SKM-1 (cell line): ENCODE measurements at regions not wholly inside any gene's neighbourhood (a gene's known extent, or its start where the extent isn't known, plus 50 kb on each side); places are given as distances from the start of the nearest gene placed in this dataset.
"Not testable (repeated sequence)": the region's sequence is repeated elsewhere in the genome, so short reads cannot be mapped to it uniquely, and the experiment has no call there.

ENCODE experiments used
- DNase-seq: peaks from one replicate; lab custom pipeline; 2025; ENCODE audit not compliant: unreplicated experiment; lab: John Stamatoyannopoulos, UW

DNA sequence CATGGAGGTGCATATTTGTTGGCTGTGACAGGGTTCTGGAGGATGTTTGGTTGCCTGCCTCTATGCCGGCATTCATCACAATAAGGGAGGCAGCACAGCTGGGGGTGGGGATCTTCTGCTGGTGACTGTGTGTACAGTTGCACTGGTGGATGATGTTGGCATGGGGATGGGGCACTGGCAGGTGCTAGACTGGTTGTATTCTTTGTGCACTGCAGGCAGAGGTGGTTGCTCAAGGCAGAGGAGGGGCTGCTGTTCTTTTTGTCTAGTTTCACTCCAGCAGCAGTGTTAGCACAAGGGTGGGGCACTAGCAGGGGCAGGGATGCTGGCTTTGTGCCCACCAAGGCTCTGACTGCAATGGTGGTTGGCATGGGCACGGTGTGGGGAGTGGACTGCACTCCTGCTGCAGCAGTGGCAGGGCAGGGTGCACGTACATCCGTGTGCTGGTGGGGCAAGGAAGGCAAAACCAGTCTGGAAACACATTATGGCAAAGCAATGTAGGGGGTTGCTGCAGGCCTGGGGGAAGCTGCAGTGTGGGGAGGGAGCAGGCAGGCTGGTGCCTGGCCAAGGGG is 69.3 kb downstream of the ISOC1 start:
- DNase-seq: no peak

DNA sequence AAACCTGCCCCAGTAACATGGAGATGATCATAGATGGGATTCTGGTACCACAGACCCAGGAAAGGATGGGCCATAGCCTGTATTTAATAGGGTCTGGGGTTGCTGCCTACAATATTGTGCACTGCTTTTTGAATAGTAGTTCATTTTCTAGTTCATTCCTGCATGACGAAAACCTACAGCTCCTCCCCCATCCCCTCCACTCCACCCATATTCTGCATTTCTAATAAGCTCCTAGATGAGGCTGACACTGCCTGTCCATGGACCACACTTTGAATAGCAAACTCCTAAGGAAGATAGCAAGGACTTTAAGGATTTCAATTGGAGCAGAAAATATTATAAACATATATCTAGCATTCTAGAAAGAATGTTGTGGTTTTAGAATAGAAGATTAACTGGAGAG is 75.5 kb downstream of the ISOC1 start:
- DNase-seq: no peak

DNA sequence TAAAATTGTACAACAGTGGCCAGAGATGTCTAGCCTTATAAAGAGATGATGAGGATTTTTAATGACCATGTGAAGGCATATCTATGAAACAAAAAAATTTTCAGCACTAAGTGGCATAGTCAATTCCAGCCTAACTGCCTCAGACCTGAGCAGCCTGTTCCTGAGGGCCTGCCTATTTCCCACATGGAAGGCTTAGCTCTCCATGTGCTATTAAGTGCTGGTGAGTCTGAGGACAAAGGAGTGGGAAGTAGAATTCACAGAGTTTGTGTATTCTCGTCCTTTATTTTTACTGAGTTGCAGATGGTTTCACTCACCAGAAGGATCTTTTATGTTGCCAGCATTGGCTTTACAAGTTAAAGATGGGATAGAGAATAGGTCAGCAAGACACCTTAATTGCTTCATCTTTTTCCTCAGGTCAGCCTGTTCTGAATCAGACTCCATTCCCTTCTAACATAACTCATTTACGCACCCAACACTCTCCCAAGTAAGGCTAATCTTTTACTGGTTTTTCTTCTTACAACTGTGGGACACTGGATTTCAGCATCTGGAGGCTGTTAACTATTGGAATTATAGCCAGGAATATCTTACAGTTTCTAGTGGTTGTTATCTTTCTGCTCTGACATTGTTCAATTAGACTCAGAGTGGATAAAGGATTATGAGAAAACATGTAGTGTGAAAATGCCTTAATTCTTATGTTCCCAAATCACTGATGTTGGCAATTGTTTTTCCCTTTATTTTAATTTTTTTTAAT is 76.8 kb downstream of the ISOC1 start:
- no peak for DNase-seq

DNA sequence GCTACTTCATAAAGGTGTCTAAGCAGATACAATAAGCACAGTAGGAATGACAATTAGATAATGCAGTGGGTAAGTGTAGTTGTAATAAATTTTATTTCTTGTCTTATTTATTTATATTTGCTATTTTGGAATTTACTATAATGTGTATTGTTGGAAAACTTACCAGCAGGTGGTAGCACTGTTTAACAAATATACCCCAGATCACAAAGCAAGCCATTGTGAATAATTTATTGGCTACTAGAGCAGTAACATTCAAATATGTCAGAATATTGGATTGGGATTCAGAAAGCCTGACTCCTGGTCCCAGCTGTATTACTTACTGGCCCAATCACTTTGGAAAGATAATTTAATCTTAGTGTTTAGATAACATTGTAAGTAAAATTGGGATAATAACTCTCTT is 78.0 kb downstream of the ISOC1 start:
- no peak for DNase-seq

DNA sequence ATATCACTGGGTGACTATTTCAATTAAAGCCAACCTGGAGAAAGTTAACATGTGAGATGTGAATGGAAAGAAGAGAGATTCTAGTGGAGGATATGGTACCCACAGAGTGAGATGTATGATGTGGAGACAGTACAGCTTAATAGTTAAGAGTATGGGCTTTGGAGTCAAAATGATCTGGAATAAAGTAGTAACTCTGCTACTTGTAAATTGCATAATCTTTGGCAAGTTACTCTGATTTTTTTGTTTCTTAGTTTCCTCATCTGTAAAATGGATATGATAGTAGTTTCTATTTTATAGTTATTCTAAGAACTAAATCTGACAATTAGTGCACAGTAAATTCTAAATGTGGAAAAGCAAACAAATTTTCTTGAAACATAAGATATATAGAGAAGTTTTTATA is 79.2 kb downstream of the ISOC1 start:
- no peak for DNase-seq

DNA sequence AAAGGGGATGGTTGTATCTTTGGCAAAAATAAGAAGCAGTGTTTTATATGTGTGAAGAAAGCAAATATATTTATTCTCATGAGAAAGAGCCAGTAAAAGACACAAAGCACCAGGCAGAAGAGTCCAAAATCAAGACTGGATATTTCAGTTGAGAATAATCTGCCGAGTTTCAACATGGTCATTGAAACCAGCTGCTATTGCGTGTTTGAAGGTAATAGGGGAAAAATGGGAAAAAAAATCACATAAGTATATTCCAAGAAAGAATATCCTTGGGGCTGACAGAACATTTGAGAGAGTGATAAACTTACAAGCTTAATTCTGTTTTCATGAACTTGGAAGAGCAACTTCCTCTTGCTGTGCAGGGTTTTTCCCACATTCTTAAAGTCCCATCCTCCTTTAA is 79.9 kb downstream of the ISOC1 start:
- DNase-seq: no peak

DNA sequence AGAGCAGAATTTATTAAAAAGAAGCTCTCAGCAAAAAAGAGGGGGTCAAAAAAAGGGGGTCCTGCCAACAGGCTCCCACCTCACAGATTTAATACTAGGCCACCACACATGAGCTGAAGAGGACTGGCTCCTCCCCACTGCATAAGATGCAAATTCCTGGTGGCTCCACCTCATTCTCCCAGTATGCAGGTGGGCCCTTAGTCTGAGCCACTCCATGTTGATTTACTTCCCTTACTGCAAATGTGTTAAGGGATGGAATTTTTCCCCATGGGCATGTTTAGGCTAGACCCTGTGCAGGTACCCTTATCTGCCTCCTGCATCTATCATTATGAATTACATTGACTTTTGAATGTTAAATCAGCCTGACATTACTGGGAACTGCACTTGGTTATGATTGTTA is 82.9 kb downstream of the ISOC1 start:
- DNase-seq: no peak

DNA sequence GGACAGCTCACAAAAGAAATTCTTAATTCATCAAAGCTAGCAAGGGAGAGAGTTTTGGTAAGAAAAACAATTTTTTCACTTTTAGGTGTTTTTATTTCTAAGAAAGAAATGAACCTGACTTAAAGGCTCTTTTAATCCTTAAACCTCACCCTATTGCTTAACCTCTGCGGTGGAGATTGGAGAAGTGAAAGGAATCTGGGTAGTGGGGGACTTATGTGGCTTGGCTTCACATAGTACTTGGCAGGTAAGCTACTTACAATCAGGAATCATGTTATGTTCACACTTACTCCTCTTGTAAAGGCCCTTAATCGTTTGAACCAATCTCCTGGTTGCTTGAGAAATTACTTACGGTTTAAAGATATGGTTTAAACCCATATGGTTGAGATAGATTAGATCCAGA is 104.8 kb downstream of the ISOC1 start:
- peak; percentile 37 for DNase-seq

DNA sequence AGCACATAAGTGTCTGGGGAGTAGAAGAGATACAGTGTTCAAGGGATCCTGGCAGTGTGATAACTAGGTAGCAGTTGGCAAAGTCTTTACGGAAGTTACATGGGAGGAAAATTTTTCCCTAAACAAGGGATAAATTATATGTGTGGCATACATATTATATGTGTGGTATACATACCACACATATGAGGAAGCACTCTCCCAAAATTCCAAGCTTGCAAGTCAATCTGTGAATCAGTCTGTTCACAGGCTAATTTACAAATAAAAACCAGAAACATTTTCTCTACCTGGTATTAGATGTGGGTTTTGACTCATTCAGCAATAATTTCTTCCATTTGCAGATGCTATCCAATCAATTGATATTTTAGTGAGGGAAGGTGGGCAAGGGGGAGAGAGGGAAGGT is 110.0 kb downstream of the ISOC1 start:
- DNase-seq: no peak

DNA sequence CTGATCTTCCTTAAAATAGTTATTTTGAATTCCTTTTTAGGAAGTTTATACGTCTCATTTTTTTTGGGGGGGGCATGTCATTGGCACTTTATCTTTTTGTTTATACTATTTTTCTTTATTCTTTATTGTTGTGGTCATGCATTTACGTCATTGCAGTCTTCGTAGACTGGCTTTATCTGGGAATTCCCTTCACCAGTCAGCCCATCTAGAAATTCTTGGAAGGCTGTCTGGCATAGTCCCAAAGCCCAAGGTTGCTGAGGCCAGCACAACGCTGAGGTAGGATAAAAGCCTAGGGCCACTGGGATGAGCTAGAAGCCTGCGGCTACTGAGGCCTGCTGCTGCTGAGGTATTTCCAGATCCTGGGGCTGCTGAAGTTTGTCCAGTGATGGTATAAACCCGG is 121.5 kb downstream of the ISOC1 start:
- DNase-seq: no peak

DNA sequence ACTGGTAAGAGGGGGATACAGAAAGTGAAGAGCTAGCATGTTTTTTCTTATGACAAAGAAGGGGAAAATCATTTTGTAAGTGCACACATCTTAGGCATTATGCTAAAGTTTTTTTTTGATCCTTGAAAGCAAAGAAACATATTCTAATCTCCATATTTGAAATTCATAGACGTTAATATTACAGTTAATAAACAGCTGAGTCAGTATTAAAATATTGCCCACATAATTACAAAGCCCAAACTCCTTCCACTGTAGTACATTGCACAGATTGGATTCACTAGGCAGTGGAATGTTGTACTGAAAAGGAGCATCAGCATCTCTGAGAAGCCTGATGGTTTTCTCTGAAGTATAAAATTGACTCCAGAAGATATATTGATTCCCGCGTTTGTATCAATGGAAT is 122.6 kb downstream of the ISOC1 start:
- DNase-seq: no peak

DNA sequence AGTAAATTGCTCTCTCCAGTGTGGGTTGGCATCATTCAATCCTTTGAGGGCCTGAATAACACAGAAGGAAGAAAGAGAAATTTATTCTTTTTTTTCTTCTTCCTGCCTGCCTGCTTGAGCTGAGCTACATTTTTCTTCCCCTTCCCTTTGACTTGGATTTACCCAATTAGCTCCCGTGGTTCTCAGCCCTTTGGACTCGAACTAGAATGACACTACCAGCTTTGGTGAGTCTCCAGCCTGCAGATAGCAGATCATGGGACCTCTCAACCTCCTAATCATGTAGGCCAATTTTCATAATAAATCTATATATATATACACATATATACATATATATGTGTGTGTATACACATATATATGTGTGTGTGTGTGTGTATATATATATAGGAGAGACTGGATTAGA is 128.6 kb downstream of the ISOC1 start:
- no peak for DNase-seq

DNA sequence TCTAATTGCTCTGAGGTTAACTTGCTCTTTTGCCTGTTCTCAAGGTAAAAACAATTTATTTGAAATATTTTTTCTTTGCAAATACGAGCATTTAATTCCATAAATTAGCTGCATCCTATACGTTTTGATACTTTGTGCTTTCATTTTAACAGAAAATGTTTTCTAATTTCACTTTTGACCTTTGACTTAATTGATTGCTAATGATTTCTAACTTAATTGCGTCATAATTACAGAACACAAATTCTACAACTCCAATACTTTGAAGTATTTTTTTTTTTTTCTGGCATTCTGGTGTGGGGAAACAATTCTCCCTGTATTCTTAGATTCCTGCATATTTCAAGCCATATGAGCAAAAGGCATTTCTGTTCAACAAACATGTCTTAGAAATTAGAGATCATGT is 134.0 kb downstream of the ISOC1 start:
- no peak for DNase-seq

DNA sequence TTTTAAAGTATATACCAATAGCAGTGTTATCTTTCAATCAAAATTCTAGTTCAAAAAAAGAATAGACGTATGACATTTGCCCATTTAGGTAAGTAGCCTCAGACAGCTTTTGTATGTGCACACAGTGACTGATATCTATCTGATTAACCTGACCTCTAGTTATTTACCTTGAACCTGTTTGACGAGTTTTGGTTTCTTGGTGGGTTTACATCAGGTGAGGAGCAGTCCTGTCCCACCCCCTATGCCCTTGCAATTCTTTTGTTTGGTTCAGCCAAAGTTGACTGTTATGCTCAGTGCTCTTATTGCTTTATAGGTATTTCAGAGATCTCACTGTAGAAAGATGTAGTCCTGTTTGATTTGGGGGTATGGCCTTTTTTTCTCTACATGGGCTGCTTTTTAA is 147.2 kb downstream of the ISOC1 start:
- DNase-seq: no peak

DNA sequence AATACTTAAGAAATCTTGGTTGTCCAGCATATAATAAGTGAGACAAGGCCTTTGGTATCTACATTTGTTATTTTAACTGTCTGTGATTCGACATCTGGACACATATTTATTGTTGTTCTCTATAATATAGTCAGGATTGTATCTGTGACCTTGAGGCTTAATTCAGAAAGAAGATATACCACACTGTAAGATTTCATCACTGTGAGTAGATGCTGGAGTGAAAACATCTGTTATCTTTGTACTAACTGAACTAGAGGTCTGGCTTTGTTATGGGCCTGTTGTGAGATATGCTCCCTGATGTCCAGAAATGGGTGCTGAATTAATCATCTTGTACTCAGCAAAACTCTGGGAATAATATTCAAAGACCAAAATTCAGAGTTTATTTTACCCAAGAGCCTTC is 148.5 kb downstream of the ISOC1 start:
- no peak for DNase-seq

DNA sequence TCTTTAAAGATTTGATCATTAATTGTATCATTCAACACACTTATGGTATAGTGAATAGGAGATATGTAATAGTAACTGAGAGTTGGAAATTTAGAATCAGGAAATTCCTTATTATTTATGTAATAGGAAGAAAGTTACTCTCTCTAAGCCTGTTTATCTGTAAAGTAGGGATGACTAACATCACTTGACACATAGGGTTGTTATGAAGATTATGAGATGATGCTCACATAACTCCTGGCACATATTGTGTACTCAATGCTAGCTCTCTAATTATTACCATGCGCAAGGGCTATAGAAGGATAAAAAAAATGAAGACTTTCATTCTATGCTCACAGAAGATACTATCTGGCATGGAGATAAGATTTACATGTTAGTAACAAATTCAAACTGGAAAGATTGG is 149.9 kb downstream of the ISOC1 start:
- DNase-seq: no peak

DNA sequence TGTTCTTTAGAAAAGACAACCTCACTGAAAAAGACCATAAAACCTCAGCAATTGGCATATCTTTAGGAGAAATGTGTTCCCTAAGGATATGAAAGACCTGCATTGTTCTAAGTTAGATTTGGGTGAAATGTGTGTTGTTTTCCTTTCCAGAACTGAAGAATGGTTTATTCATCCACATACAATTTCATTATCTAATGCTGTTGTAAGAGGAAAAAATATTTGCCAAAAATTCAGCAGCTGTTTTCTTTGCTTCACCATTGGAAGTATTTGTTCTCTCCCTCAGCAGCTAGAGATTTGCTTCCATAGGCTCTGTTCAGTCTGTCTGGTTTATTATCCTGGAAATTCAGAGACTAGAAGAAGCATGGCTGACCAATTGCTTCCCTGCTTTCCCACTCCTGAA is 150.9 kb downstream of the ISOC1 start:
- no peak for DNase-seq

DNA sequence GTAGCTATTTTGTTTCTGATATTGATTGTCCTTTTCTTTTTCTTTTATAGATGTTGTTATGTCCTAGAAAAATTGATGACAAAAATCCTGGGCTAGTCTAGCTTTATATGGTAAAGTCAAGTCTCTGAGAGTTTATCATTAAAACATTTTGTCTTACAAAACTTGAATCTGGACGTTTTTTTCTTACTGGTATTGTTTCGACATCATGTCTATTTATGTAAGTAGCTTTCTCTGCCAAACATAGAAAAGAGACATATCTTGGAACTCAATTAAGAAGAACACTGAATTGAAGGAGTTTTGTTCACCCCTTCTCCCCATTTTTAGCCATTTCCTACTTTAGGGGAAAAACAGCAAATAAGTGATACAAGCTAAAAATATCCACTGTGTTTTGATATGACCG is 151.5 kb downstream of the ISOC1 start:
- no peak for DNase-seq

DNA sequence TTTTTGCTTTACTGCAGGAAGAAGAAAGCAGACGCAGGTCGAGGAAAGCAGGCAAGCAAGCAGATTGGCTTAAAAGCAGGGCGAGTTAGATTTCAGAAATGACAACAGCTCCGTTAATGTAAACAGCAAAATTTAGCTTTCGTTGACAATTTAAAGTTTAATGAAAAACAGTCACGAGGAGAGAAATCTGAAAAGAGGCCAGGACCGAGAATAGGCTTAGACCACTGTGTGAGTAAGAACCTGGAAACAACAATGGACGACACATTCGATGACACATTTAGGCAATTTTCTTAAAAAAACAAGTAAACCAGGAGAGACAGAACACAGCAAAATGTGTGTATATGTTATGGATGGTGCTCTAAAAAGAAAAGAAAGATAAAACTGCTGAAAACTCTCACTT is 155.3 kb downstream of the ISOC1 start:
- DNase-seq: no peak

DNA sequence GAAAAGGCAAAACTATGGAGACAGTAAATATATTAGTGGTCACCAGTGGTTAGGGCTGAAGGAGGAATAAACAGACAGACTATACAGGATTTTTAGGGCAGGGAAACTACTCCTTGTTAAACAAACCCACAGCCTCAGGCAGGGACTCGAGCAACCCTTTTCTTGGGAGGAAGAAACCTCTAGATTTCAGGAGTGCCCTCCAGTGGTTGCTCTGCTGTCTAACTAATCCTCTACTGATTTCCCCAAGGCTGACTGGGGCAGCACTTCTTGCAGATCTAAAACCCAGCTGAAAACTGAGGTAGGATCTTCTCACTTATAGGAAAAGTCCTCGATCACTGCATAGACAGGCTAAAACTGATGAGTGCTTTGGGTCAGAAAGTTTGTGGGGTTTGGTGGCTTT is 176.8 kb downstream of the ISOC1 start:
- peak; percentile 21 for DNase-seq

DNA sequence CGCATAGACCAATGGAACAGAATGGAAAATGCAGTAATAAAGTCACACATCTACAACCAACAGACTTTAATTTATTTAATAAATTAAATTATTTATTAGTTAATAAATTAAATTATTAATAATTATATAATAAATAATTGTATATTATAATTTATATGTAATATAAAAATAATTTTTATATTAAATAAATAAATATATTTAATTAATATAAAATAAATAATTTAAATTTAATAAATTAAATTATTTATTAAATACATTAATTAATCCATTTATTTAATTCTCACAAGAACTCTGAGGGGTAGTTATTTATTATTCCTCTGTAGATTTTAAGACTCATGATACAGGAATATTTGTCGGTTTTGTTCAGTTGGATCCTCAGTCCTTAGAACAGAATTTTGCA is 176.1 kb upstream of the ADAMTS19 start:
- no peak for DNase-seq

DNA sequence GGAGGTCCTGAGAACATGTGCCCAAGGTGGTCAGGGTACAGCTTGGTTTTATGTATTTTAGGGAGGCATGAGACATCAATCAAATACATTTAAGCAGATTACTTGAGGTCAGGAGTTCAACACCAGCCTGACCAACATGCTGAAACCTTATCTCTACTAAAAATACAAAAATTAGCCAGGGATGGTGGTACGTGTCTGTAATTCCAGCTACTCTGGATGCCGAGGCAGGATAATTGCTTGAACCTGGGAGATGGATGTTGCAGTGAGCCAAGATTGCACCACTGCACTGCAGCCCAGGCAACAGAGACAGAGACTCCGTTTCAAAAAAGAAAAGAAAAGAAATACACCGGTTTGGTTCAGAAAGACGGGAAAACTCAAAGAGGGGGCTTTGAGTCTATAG is 165.9 kb upstream of the ADAMTS19 start:
- DNase-seq: not testable (repeated sequence)

DNA sequence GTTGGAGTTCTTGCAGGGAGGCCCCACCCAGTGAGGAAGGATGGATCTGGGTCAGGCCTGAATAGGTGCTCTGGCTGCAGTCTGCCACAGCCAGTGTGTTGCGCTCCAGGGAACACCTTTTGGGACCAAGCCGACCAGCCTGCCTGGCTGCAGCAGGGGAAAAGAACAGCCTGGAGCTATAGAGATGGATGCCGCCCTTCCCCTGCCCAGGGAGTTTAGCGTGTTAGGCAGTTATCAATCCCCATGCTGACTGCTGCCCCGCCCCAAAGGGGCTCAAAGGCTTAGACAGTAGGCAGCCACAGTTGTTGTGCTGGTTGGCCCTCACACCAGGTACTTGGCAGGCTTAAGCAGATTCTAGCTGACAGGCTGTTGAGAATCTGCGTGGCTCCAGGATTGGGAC is 153.4 kb upstream of the ADAMTS19 start:
- no peak for DNase-seq
